Glutamatergic neuron (in vitro differentiated cells): ENCODE measurements at regions not wholly inside any gene's neighbourhood (a gene's known extent, or its start where the extent isn't known, plus 50 kb on each side); places are given as distances from the start of the nearest gene placed in this dataset.

ENCODE experiments used
- DNase-seq: peaks from one replicate; pipeline ENCODE4 v3.0.0; 2022
- H3K27ac Mint-ChIP-seq: one replicate; pipeline ENCODE4 v1.8.0; 2020; ENCODE audit warnings: mild to moderate bottlenecking, mixed read lengths, inconsistent platforms; ENCODE audit not compliant: unreplicated experiment
- H3K27me3 Mint-ChIP-seq: one replicate; pipeline ENCODE4 v1.8.0; 2020; ENCODE audit warnings: mild to moderate bottlenecking, moderate library complexity, mixed read lengths, inconsistent platforms; ENCODE audit not compliant: unreplicated experiment
- H3K36me3 Mint-ChIP-seq: one replicate; pipeline ENCODE4 v1.8.0; 2020; ENCODE audit warnings: mild to moderate bottlenecking, mixed read lengths, inconsistent platforms; ENCODE audit not compliant: unreplicated experiment
- H3K4me1 Mint-ChIP-seq: one replicate; pipeline ENCODE4 v1.8.0; 2020; ENCODE audit warnings: mild to moderate bottlenecking, low read depth, mixed read lengths, inconsistent platforms; ENCODE audit not compliant: unreplicated experiment
- H3K4me3 Mint-ChIP-seq: one replicate; pipeline ENCODE4 v1.8.0; 2020; ENCODE audit warnings: mild to moderate bottlenecking, mixed read lengths, inconsistent platforms; ENCODE audit not compliant: unreplicated experiment
- H3K9me3 Mint-ChIP-seq: one replicate; pipeline ENCODE4 v1.8.0; 2020; ENCODE audit warnings: mild to moderate bottlenecking, moderate library complexity, mixed read lengths, inconsistent platforms; ENCODE audit not compliant: unreplicated experiment
- TF ChIP-seq, protein P1 (sequence below): fragments of 200-600 bp; sonication (generic); IDR thresholded peaks from one replicate; pipeline ENCODE4 v1.5.0; 2021; ENCODE audit not compliant: partially characterized antibody, unreplicated experiment

DNA sequence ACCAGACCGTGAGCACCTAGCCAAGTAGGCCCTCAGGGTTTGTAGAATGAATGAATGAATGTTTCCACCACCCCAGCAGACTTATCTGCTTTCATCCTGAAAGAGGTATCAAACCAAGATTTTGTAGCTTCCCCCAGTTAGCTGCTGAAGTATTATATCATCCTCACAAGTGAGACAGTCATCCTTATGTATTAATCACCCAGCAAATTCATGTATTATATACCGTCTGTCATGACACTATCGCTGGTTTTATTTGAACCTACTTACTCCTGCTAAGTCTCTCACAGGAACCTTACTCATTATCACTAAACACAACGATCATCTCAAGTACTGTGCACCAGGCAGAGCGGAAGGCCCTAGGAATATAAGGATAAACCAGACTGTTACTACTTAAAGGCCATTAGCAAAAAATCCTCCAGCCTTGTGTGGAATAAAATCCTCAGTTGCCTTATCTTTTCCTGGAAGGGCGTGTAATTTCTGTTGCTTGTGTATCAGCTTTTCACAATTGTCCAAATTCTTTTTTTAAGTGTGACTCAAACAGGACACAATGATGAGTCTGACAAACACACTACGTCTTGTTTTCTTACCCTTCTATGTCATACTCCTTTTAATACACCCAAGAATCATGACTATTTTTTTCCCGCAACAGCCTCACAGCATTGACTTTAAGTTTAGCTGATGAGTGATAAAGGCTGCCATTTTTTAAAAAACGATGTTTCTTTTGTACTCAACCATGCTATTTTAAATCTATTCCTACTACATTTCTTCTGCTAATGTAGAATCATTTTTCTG, 176.1 kb upstream of the KLF14 start:
- DNase-seq = no peak
- TF ChIP-seq, protein P1, sequence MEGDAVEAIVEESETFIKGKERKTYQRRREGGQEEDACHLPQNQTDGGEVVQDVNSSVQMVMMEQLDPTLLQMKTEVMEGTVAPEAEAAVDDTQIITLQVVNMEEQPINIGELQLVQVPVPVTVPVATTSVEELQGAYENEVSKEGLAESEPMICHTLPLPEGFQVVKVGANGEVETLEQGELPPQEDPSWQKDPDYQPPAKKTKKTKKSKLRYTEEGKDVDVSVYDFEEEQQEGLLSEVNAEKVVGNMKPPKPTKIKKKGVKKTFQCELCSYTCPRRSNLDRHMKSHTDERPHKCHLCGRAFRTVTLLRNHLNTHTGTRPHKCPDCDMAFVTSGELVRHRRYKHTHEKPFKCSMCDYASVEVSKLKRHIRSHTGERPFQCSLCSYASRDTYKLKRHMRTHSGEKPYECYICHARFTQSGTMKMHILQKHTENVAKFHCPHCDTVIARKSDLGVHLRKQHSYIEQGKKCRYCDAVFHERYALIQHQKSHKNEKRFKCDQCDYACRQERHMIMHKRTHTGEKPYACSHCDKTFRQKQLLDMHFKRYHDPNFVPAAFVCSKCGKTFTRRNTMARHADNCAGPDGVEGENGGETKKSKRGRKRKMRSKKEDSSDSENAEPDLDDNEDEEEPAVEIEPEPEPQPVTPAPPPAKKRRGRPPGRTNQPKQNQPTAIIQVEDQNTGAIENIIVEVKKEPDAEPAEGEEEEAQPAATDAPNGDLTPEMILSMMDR = no peak
- Mint-ChIP-seq H3K36me3 (no peaks in the 10 kb centered on the region), H3K9me3 (no peaks in the 10 kb centered on the region), H3K4me1 (peaks cover 14% of the 10 kb centered on the region), H3K4me3 (no peak overlapping the region), H3K27ac (no peak overlapping the region), H3K27me3 (no peaks in the 10 kb centered on the region)

DNA sequence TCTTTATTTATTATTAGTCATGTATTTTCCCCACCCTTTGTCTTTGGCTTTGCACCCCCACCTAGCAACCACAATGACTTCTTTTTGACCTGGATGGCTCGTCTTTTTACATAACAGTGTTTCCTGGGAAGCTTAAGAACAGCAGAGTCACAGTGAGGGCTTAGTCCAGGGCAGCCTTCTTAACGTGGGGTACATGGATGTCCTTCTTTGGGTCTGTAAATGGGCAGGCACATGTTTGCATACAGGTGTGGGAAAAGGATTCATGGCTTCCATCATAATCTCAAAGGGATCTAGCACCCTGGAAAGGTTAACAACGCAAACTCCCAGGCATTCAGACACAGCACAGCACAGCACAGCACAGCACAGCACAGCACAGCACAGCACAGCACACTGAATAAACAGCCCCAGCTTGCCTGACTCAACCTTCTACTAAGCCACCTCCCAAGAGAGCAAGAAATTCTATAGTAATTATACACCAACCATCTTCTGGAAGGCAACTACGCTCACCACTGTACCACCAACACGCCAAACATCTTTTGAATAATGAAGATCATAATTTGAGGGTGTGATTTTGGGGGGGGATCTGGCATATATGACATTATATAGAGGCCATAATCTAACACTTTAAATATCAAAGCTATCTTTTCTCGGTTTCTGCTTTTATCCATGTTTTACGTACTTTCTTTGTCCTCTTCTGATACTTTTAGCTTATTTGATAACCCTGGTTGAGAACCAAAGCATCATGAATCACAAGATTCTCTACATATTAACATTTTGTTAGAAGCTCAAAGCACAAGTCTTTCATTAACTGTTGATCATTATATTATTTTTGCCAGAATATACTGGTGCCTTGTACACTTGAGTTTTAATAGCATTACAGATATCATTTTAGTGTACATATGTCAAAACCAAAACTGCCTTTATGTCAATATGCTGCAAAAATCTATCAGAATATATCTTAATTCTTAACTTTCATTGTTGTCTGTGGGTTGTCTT, 177.2 kb upstream of the KLF14 start:
- Mint-ChIP-seq H3K9me3 (no peaks in the 10 kb centered on the region), H3K27me3 (no peaks in the 10 kb centered on the region), H3K4me1 (peaks cover 17% of the 10 kb centered on the region), H3K27ac (no peak overlapping the region), H3K36me3 (no peaks in the 10 kb centered on the region), H3K4me3 (no peak overlapping the region)
- TF ChIP-seq, protein P1 = no peak
- DNase-seq = no peak

DNA sequence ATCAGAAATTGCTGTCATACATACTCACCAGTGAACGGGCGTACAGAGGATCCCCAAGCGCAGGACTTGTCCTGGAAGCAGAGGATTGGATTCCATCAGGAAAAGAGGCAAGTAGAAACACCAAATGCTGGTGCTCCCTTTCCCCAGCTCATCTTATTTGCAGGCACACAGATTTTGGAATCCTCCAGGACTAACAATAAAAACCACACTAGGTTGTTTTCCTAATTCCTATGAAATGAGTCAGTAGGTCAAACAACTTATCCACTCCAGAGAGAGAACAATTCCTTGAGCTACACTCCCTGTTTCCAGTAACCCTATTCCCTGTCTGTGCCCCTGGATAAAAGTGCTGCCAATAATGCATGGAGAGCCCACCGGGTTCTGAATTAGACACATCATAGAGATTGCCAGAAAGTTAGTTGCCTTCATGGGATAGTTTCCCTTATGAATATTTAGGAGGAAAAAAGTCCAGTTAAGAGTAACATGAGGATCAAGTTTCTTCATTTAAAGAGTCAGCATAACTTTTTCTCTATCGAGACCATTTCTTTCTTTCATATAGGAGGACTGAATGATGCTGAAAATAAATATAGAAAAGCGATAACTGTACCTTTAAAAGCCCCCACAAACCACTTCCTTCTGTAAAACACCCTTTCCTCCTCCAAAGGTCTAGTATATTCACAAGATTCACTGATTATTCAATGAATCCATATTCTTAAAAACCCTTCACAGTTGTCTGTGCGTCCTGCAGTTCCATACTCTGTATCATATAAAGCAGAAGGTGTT, 178.3 kb upstream of the KLF14 start:
- TF ChIP-seq, protein P1 = no peak
- H3K4me3 Mint-ChIP-seq = no peak overlapping the region
- H3K9me3 Mint-ChIP-seq = no peaks in the 10 kb centered on the region
- peaks cover 17% of the 10 kb centered on the region for H3K4me1 Mint-ChIP-seq
- no peak for DNase-seq
- H3K27ac Mint-ChIP-seq = no peak overlapping the region
- no peaks in the 10 kb centered on the region for H3K27me3 Mint-ChIP-seq
- H3K36me3 Mint-ChIP-seq = no peaks in the 10 kb centered on the region

DNA sequence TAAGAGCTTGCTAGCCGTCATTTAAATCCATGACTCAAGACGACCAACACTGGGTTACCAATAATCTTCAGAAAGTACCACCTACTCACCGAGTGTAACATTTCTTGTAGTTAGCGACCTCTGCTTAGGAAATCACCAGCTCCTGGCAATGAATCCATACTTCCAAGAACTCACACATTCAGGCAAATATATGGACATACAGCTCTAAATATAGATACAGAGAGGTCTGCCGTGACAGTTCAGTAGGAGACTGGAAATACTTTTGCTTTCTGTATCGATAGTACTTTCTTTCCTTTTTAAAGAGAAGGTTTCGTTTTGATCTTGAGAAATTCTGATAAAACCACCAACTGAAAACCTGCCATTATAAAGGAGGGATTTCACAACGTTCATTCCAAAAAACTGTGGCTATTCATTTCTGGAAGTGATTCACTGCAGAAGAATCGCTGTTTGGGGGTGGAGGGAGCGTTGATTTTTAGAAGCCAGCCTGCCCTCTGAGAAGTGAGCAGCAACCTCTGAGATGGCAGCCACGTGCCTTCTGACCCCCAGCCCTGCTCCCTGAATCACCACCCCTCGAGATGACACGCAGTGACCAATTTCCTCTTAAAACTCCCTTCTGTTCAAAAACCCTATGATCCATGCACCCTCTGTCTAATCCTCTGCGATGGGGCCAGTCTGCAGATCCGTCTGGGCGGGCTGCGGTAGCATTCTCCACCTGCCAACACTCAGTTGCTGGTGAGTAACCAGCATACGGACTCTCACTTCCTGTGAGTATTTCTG, 179.0 kb upstream of the KLF14 start:
- TF ChIP-seq, protein P1 = no peak
- Mint-ChIP-seq H3K27ac (no peak overlapping the region), H3K36me3 (no peaks in the 10 kb centered on the region), H3K9me3 (no peaks in the 10 kb centered on the region), H3K4me1 (peaks cover 17% of the 10 kb centered on the region), H3K27me3 (no peaks in the 10 kb centered on the region), H3K4me3 (no peak overlapping the region)
- DNase-seq = no peak
